ENCODE measurements at regions not wholly inside any gene's neighbourhood (a gene's known extent, or its start where the extent isn't known, plus 50 kb on each side); places are given as distances from the start of the nearest gene placed in this dataset.
"Not testable (repeated sequence)": the region's sequence is repeated elsewhere in the genome, so short reads cannot be mapped to it uniquely, and the experiment has no call there.

- H3K4me3 Mint-ChIP-seq; CTCF ChIA-PET; H3K4me1 Mint-ChIP-seq; POLR2A ChIA-PET; H3K27me3 Mint-ChIP-seq; intact Hi-C loops (cut with DNase I, micrococcal nuclease); H3K9me3 Mint-ChIP-seq (ENCODE audit: low read depth); H3K27ac Mint-ChIP-seq; H3K36me3 Mint-ChIP-seq (ENCODE audit: low read depth); ATAC-seq; DNase-seq: not testable (repeated sequence)
Measured at GRCh38 chr9:66046992-66047391, 310.0 kb downstream of the FOXD4L4 start.

GRCh38 chr9:66049721-66050120 lies 312.8 kb downstream of the FOXD4L4 start:
- H3K27ac Mint-ChIP-seq; H3K4me3 Mint-ChIP-seq; H3K27me3 Mint-ChIP-seq; ATAC-seq; CTCF ChIA-PET; DNase-seq; intact Hi-C loops (cut with DNase I, micrococcal nuclease); H3K9me3 Mint-ChIP-seq (ENCODE audit: low read depth); H3K4me1 Mint-ChIP-seq; POLR2A ChIA-PET; H3K36me3 Mint-ChIP-seq (ENCODE audit: low read depth): not testable (repeated sequence)

- H3K27ac Mint-ChIP-seq; H3K27me3 Mint-ChIP-seq; H3K4me3 Mint-ChIP-seq; ATAC-seq; H3K4me1 Mint-ChIP-seq; DNase-seq; intact Hi-C loops (cut with DNase I, micrococcal nuclease); POLR2A ChIA-PET; H3K36me3 Mint-ChIP-seq (ENCODE audit: low read depth); CTCF ChIA-PET; H3K9me3 Mint-ChIP-seq (ENCODE audit: low read depth): not testable (repeated sequence)
Measured at GRCh38 chr9:66054705-66055104, 317.8 kb downstream of the FOXD4L4 start.

GRCh38 chr9:66060681-66061080 lies 323.7 kb downstream of the FOXD4L4 start:
- H3K4me1 Mint-ChIP-seq; CTCF ChIA-PET; POLR2A ChIA-PET; intact Hi-C loops (cut with DNase I, micrococcal nuclease); H3K36me3 Mint-ChIP-seq (ENCODE audit: low read depth); H3K4me3 Mint-ChIP-seq; H3K27ac Mint-ChIP-seq; DNase-seq; H3K27me3 Mint-ChIP-seq; ATAC-seq; H3K9me3 Mint-ChIP-seq (ENCODE audit: low read depth): not testable (repeated sequence)

- CTCF ChIA-PET; ATAC-seq; H3K36me3 Mint-ChIP-seq (ENCODE audit: low read depth); POLR2A ChIA-PET; H3K27ac Mint-ChIP-seq; H3K9me3 Mint-ChIP-seq (ENCODE audit: low read depth); DNase-seq; intact Hi-C loops (cut with DNase I, micrococcal nuclease); H3K4me3 Mint-ChIP-seq; H3K27me3 Mint-ChIP-seq; H3K4me1 Mint-ChIP-seq: not testable (repeated sequence)
Measured at GRCh38 chr9:66063822-66064221, 326.9 kb downstream of the FOXD4L4 start.

DNA sequence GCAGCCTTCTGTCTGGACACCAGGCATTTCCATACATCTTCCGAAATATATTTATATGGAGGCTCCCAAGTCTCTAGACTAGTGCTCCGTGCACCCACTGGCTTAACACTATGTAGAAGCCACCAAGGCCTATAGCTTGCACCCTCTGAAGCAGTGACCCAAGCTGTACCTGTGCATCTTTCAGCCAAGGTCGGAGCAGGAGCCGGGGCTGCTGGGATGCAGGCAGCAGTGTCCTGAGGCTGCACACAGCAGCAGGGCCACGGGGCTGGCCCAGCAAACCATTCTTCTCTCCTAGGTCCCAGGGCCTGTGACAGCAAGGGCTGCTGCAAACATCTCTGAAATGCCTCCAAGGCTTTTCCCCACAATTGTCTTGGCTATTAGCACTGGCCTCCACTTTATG lies 328.8 kb downstream of the FOXD4L4 start:
- POLR2A ChIA-PET; H3K4me1 Mint-ChIP-seq; H3K36me3 Mint-ChIP-seq (ENCODE audit: low read depth); ATAC-seq; H3K27me3 Mint-ChIP-seq; CTCF ChIA-PET; H3K9me3 Mint-ChIP-seq (ENCODE audit: low read depth); H3K27ac Mint-ChIP-seq; intact Hi-C loops (cut with DNase I, micrococcal nuclease); H3K4me3 Mint-ChIP-seq: not testable (repeated sequence)
- DNase-seq: peak; percentile 2

DNA sequence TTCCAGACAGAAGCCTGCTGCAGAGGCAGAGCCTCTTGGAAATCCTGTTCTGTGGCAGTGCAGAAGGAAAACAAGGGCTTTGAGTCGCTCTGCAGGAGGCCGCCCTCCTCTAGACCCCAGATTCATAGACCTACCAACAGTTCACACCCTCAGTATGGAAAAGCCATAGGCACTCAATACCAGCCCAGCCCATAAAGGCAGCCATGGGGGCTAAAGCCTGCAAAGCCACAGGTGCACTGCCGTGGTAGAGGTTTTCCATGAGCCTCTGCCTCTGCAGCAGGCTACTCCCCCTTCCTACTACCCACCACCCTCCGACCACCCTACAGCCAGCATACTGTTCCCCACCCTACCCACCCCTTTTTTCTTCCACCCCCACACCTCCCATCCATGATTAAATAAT lies 330.3 kb downstream of the FOXD4L4 start:
- ATAC-seq; H3K27me3 Mint-ChIP-seq; POLR2A ChIA-PET; CTCF ChIA-PET; H3K4me3 Mint-ChIP-seq; H3K27ac Mint-ChIP-seq; intact Hi-C loops (cut with DNase I, micrococcal nuclease); H3K4me1 Mint-ChIP-seq; H3K9me3 Mint-ChIP-seq (ENCODE audit: low read depth); H3K36me3 Mint-ChIP-seq (ENCODE audit: low read depth): not testable (repeated sequence)
- peak; percentile 1 for DNase-seq

DNA sequence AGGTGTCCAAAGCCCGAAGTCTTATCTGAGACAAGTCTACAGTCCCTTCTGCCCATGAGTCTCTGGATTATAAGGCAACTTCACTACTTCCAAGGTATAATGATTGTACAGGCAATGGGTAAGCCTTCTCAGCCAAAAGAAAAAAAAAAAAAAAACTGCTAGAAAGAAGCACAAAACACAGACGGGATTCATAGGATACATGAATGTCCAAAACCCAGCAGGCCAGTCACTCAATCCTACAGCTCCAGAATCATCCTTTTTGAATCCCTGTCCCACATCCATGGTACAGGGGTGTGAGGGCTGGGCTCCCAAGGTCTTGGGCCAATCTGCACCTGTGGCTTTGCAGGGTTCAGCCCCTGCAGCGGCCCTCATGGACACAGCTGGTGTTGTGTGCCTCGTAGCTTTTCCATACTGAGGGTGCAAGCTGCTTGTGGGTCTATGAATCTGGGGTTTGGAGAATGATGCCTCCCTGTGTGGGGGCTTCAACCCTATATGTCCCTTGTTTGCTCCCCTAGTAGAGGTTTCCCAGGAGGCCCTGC lies 331.6 kb downstream of the FOXD4L4 start:
- POLR2A ChIA-PET; H3K9me3 Mint-ChIP-seq (ENCODE audit: low read depth); H3K27ac Mint-ChIP-seq; H3K36me3 Mint-ChIP-seq (ENCODE audit: low read depth); H3K4me1 Mint-ChIP-seq; H3K4me3 Mint-ChIP-seq; H3K27me3 Mint-ChIP-seq; DNase-seq; intact Hi-C loops (cut with DNase I, micrococcal nuclease); CTCF ChIA-PET; ATAC-seq: not testable (repeated sequence)

GRCh38 chr9:66069025-66069424 lies 332.1 kb downstream of the FOXD4L4 start:
- intact Hi-C loops (cut with DNase I, micrococcal nuclease); H3K9me3 Mint-ChIP-seq (ENCODE audit: low read depth); H3K36me3 Mint-ChIP-seq (ENCODE audit: low read depth); ATAC-seq; DNase-seq; H3K4me1 Mint-ChIP-seq; H3K27ac Mint-ChIP-seq; H3K4me3 Mint-ChIP-seq; POLR2A ChIA-PET; H3K27me3 Mint-ChIP-seq; CTCF ChIA-PET: not testable (repeated sequence)

- intact Hi-C loops (cut with DNase I, micrococcal nuclease); POLR2A ChIA-PET; CTCF ChIA-PET: not testable (repeated sequence)
Measured at GRCh38 chr9:66073111-66073510, 336.2 kb downstream of the FOXD4L4 start.

DNA sequence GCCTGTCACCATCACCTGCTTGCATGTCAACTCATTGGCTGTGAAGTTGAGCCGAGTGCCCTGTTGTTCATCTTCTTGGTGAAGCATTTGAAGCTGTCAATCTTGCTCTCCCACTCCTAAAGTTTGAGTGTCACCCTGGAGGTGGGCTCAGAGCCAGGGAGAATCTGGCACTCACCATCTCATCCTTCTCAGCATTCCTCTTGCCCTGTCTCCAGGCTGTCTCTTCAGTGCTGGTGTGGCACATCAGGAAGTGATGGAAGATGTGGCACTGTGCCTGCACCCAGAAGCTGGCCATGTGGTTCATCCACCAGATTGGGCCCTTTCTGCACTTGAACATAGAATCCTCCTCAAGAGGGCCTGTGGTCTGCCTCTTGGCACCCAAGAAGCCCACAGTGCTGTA lies 345.9 kb downstream of the FOXD4L4 start:
- CTCF ChIA-PET; POLR2A ChIA-PET; H3K4me1 Mint-ChIP-seq; ATAC-seq; intact Hi-C loops (cut with DNase I, micrococcal nuclease); DNase-seq; H3K27ac Mint-ChIP-seq; H3K4me3 Mint-ChIP-seq; H3K27me3 Mint-ChIP-seq; H3K36me3 Mint-ChIP-seq (ENCODE audit: low read depth); H3K9me3 Mint-ChIP-seq (ENCODE audit: low read depth): not testable (repeated sequence)

More at GRCh38 chr9:66073111-66073510, 336.2 kb downstream of the FOXD4L4 start:
- H3K27ac Mint-ChIP-seq; H3K4me3 Mint-ChIP-seq; H3K27me3 Mint-ChIP-seq; H3K36me3 Mint-ChIP-seq (ENCODE audit: low read depth); H3K4me1 Mint-ChIP-seq; DNase-seq; H3K9me3 Mint-ChIP-seq (ENCODE audit: low read depth); ATAC-seq: not testable (repeated sequence)

All from activated CD4-positive, alpha-beta T cell treated with anti-CD3 and anti-CD28 coated beads for 36 hours (primary cell).